ENCODE measurements at regions not wholly inside any gene's neighbourhood (a gene's known extent, or its start where the extent isn't known, plus 50 kb on each side); places are given as distances from the start of the nearest gene placed in this dataset.
"Not testable (repeated sequence)": the region's sequence is repeated elsewhere in the genome, so short reads cannot be mapped to it uniquely, and the experiment has no call there.

GRCh38 chr5:142211918-142212317, 103.3 kb downstream of the NDFIP1 start:
- Mint-ChIP-seq H3K4me1 (no peaks in the 10 kb centered on the region), H3K9me3 (no peaks in the 10 kb centered on the region), H3K27ac (no peak overlapping the region), H3K4me3 (no peak overlapping the region), H3K36me3 (no peaks in the 10 kb centered on the region), H3K27me3 (ENCODE audit: low read depth in 2 of 2) (peaks cover 0 to 3% of the 10 kb centered on the region in 2 donors)
- TF ChIP-seq CTCF (IDR thresholded peaks at IDR 0.05): no peak
- H3K36me3 ChIP-seq (ENCODE audit: control insufficient read depth, insufficient read depth, low read length): no peaks in the 10 kb centered on the region
- intact Hi-C loops (cut with micrococcal nuclease): no loop called here
- no peaks in the 10 kb centered on the region for H3K27me3 ChIP-seq (ENCODE audit: control insufficient read depth, insufficient read depth, low read length)
- H3K4me1 ChIP-seq (ENCODE audit: control insufficient read depth, insufficient read depth, low read length): no peaks in the 10 kb centered on the region
- no peak overlapping the region for H3K4me3 ChIP-seq (ENCODE audit: low read length)
- ATAC-seq: no peak
- no peaks in the 10 kb centered on the region for H3K9me3 ChIP-seq (ENCODE audit: control insufficient read depth, insufficient read depth, low read length)
- no peak for DNase-seq
- no peak overlapping the region for H3K27ac ChIP-seq (ENCODE audit: low read length)
- 88% methylated on average over 3 of the region's 3 CpGs for WGBS (ENCODE audit: insufficient coverage)

GRCh38 chr5:142210864-142211412, 102.4 kb downstream of the NDFIP1 start:
- Histone ChIP-seq H3K4me3 (ENCODE audit: low read length) (no peak overlapping the region), H3K27me3 (ENCODE audit: control insufficient read depth, insufficient read depth, low read length) (no peaks in the 10 kb centered on the region), H3K9me3 (ENCODE audit: control insufficient read depth, insufficient read depth, low read length) (no peaks in the 10 kb centered on the region), H3K27ac (ENCODE audit: low read length) (no peak overlapping the region), H3K4me1 (ENCODE audit: control insufficient read depth, insufficient read depth, low read length) (no peaks in the 10 kb centered on the region), H3K36me3 (ENCODE audit: control insufficient read depth, insufficient read depth, low read length) (no peaks in the 10 kb centered on the region)
- ATAC-seq (no peak), DNase-seq (no peak)
- peaks cover 0 to 4% of the 10 kb centered on the region in 2 donors for H3K27me3 Mint-ChIP-seq (ENCODE audit: low read depth in 2 of 2)
- intact Hi-C loops (cut with micrococcal nuclease): no loop called here
- H3K4me1 Mint-ChIP-seq: no peaks in the 10 kb centered on the region
- 87% methylated on average over 11 of the region's 11 CpGs for WGBS (ENCODE audit: insufficient coverage)
- H3K27ac Mint-ChIP-seq: no peak overlapping the region
- H3K36me3 Mint-ChIP-seq: no peaks in the 10 kb centered on the region
- no peak overlapping the region for H3K4me3 Mint-ChIP-seq
- TF ChIP-seq CTCF (IDR thresholded peaks at IDR 0.05): no peak
- H3K9me3 Mint-ChIP-seq: no peaks in the 10 kb centered on the region

- no peaks in the 10 kb centered on the region for H3K9me3 ChIP-seq (ENCODE audit: control insufficient read depth, insufficient read depth, low read length)
- H3K4me3 ChIP-seq (ENCODE audit: low read length): no peak overlapping the region
- WGBS (ENCODE audit: insufficient coverage): 94% methylated on average over 9 of the region's 9 CpGs
- intact Hi-C loops (cut with micrococcal nuclease): no loop called here
- Mint-ChIP-seq H3K27me3 (ENCODE audit: low read depth in 2 of 2) (peaks cover 0 to 7% of the 10 kb centered on the region in 2 donors), H3K36me3 (no peaks in the 10 kb centered on the region), H3K27ac (no peak overlapping the region), H3K4me1 (no peaks in the 10 kb centered on the region), H3K4me3 (no peak overlapping the region), H3K9me3 (no peaks in the 10 kb centered on the region)
- no peak for DNase-seq
- no peak overlapping the region for H3K27ac ChIP-seq (ENCODE audit: low read length)
- no peaks in the 10 kb centered on the region for H3K4me1 ChIP-seq (ENCODE audit: control insufficient read depth, insufficient read depth, low read length)
- no peak for TF ChIP-seq CTCF (IDR thresholded peaks at IDR 0.05)
- H3K36me3 ChIP-seq (ENCODE audit: control insufficient read depth, insufficient read depth, low read length): no peaks in the 10 kb centered on the region
- ATAC-seq: no peak
- no peaks in the 10 kb centered on the region for H3K27me3 ChIP-seq (ENCODE audit: control insufficient read depth, insufficient read depth, low read length)
Measured at GRCh38 chr5:142210011-142210410, 101.4 kb downstream of the NDFIP1 start.

GRCh38 chr5:142208777-142209312, 100.3 kb downstream of the NDFIP1 start:
- Mint-ChIP-seq H3K27ac (no peak overlapping the region), H3K9me3 (no peaks in the 10 kb centered on the region), H3K27me3 (ENCODE audit: low read depth in 2 of 2) (peaks cover 0 to 7% of the 10 kb centered on the region in 2 donors), H3K36me3 (no peaks in the 10 kb centered on the region), H3K4me1 (no peaks in the 10 kb centered on the region), H3K4me3 (no peak overlapping the region)
- no peak for DNase-seq
- H3K36me3 ChIP-seq (ENCODE audit: control insufficient read depth, insufficient read depth, low read length): no peaks in the 10 kb centered on the region
- no peaks in the 10 kb centered on the region for H3K4me1 ChIP-seq (ENCODE audit: control insufficient read depth, insufficient read depth, low read length)
- no peaks in the 10 kb centered on the region for H3K9me3 ChIP-seq (ENCODE audit: control insufficient read depth, insufficient read depth, low read length)
- WGBS (ENCODE audit: insufficient coverage): 86% methylated on average over 6 of the region's 8 CpGs
- H3K4me3 ChIP-seq (ENCODE audit: low read length): no peak overlapping the region
- H3K27me3 ChIP-seq (ENCODE audit: control insufficient read depth, insufficient read depth, low read length): no peaks in the 10 kb centered on the region
- intact Hi-C loops (cut with micrococcal nuclease): no loop called here
- TF ChIP-seq CTCF (IDR thresholded peaks at IDR 0.05): no peak
- no peak for ATAC-seq
- H3K27ac ChIP-seq (ENCODE audit: low read length): no peak overlapping the region

GRCh38 chr5:142208244-142208643, 99.7 kb downstream of the NDFIP1 start:
- H3K4me1 ChIP-seq (ENCODE audit: control insufficient read depth, insufficient read depth, low read length); H3K27ac ChIP-seq (ENCODE audit: low read length); DNase-seq; H3K36me3 Mint-ChIP-seq; H3K4me3 Mint-ChIP-seq; H3K4me3 ChIP-seq (ENCODE audit: low read length); ATAC-seq; H3K27ac Mint-ChIP-seq; H3K4me1 Mint-ChIP-seq; H3K9me3 Mint-ChIP-seq; H3K9me3 ChIP-seq (ENCODE audit: control insufficient read depth, insufficient read depth, low read length); H3K27me3 Mint-ChIP-seq (ENCODE audit: low read depth in 2 of 2); H3K36me3 ChIP-seq (ENCODE audit: control insufficient read depth, insufficient read depth, low read length); H3K27me3 ChIP-seq (ENCODE audit: control insufficient read depth, insufficient read depth, low read length); intact Hi-C loops (cut with micrococcal nuclease): not testable (repeated sequence)
- 82% methylated on average over 7 of the region's 7 CpGs for WGBS (ENCODE audit: insufficient coverage)

Measured in natural killer cell (primary cell).